GM12878 (cell line): ENCODE measurements at regions not wholly inside any gene's neighbourhood (a gene's known extent, or its start where the extent isn't known, plus 50 kb on each side); places are given as distances from the start of the nearest gene placed in this dataset.

Experiments
- EZH2 ChIP-seq: IDR thresholded peaks from 2 replicates; pipeline ENCODE4 v1.6.1; 2012; ENCODE audit warnings: low read depth, mild to moderate bottlenecking, control low read depth, inconsistent platforms, low read length, borderline replicate concordance; ENCODE audit not compliant: control insufficient read depth
- JUND ChIP-seq: IDR thresholded peaks from 2 replicates; pipeline ENCODE4 v1.6.1; 2012; ENCODE audit warnings: low read depth, mild to moderate bottlenecking, low read length, improper control_type of control experiment, moderate library complexity
- NFIC ChIP-seq: IDR thresholded peaks from 2 replicates; pipeline ENCODE4 v1.6.1; 2012; ENCODE audit warnings: low read depth, mild to moderate bottlenecking, inconsistent platforms, low read length, moderate library complexity
- POLR2AphosphoS5 ChIP-seq: IDR thresholded peaks from 2 replicates; pipeline ENCODE4 v1.6.1; 2011; ENCODE audit warnings: mild to moderate bottlenecking, low read length, inconsistent platforms
- RCOR1 ChIP-seq: conservative IDR thresholded peaks from 2 replicates; pipeline ENCODE4 v1.6.1; 2012; ENCODE audit warnings: low read depth, low read length, improper control_type of control experiment
- TF ChIP-seq, protein P1 (sequence below): IDR thresholded peaks from 2 replicates; pipeline ENCODE4 v1.6.1; 2012; ENCODE audit warnings: mild to moderate bottlenecking, low read depth, low read length

DNA sequence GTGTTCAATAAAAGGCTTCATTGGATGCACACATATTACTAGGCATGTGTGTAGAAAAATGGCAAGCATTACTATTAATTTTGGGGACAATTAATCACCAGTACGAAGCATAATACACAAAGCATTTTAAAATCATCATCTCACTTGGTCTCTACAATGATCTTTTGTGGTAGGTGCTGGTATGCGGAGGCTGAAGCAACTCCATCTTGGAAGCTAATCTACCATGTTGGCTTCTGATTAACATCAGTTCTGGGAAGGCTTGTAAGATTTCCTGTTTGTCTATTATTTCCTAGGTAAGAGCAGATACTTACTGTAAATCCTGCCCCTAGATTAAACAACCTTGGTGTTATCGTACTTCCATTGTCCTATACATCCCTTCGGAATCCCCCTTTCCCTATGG, 121.7 kb upstream of the RUNX1 start:
- TF ChIP-seq POLR2AphosphoS5 = no peak
- no peak for TF ChIP-seq NFIC
- no peak for TF ChIP-seq RCOR1
- no peak for TF ChIP-seq EZH2
- no peak for TF ChIP-seq JUND
- TF ChIP-seq, protein P1, sequence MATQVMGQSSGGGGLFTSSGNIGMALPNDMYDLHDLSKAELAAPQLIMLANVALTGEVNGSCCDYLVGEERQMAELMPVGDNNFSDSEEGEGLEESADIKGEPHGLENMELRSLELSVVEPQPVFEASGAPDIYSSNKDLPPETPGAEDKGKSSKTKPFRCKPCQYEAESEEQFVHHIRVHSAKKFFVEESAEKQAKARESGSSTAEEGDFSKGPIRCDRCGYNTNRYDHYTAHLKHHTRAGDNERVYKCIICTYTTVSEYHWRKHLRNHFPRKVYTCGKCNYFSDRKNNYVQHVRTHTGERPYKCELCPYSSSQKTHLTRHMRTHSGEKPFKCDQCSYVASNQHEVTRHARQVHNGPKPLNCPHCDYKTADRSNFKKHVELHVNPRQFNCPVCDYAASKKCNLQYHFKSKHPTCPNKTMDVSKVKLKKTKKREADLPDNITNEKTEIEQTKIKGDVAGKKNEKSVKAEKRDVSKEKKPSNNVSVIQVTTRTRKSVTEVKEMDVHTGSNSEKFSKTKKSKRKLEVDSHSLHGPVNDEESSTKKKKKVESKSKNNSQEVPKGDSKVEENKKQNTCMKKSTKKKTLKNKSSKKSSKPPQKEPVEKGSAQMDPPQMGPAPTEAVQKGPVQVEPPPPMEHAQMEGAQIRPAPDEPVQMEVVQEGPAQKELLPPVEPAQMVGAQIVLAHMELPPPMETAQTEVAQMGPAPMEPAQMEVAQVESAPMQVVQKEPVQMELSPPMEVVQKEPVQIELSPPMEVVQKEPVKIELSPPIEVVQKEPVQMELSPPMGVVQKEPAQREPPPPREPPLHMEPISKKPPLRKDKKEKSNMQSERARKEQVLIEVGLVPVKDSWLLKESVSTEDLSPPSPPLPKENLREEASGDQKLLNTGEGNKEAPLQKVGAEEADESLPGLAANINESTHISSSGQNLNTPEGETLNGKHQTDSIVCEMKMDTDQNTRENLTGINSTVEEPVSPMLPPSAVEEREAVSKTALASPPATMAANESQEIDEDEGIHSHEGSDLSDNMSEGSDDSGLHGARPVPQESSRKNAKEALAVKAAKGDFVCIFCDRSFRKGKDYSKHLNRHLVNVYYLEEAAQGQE = no peak
